Activated CD8-positive, alpha-beta T cell treated with anti-CD3 and anti-CD28 coated beads for 36 hours (primary cell): ENCODE measurements at regions not wholly inside any gene's neighbourhood (a gene's known extent, or its start where the extent isn't known, plus 50 kb on each side); places are given as distances from the start of the nearest gene placed in this dataset.
"Not testable (repeated sequence)": the region's sequence is repeated elsewhere in the genome, so short reads cannot be mapped to it uniquely, and the experiment has no call there.

Experiments used
- ATAC-seq: fragments of 200-7000 bp; cut with Tn5 transposase; one replicate; pipeline ENCODE4 v1.10.0; 2021; ENCODE audit warnings: mild to moderate bottlenecking, moderate library complexity
- CTCF ChIA-PET: fragments of 350-600 bp; sonication (Branson Sonifier 250); formaldehyde crosslinking; loops from one replicate; lab custom pipeline; 2021; ENCODE audit warnings: antibody characterized with exemption; lab: Charles Lee
- POLR2A ChIA-PET: fragments of 350-600 bp; sonication (Branson Sonifier 250); formaldehyde crosslinking; loops from one replicate; lab custom pipeline; 2021; ENCODE audit warnings: antibody characterized with exemption; lab: Charles Lee
- DNase-seq: peaks from one replicate; pipeline ENCODE4 v3.0.0-alpha.2; 2020
- H3K27ac Mint-ChIP-seq: one replicate; pipeline ENCODE4 v1.8.0; 2021; ENCODE audit warnings: mild to moderate bottlenecking, mixed read lengths
- H3K27me3 Mint-ChIP-seq: one replicate; pipeline ENCODE4 v1.8.0; 2021; ENCODE audit warnings: mixed read lengths
- H3K36me3 Mint-ChIP-seq: one replicate; pipeline ENCODE4 v1.8.0; 2021; ENCODE audit warnings: low read depth, mixed read lengths
- H3K4me1 Mint-ChIP-seq: one replicate; pipeline ENCODE4 v1.8.0; 2021; ENCODE audit warnings: low read depth, mixed read lengths
- H3K4me3 Mint-ChIP-seq: one replicate; pipeline ENCODE4 v1.8.0; 2021; ENCODE audit warnings: mild to moderate bottlenecking, moderate library complexity, mixed read lengths
- H3K9me3 Mint-ChIP-seq: one replicate; pipeline ENCODE4 v1.8.0; 2021; ENCODE audit warnings: mixed read lengths
- CTCF ChIP-seq: fragments of 200-600 bp; IDR thresholded peaks from one replicate; pipeline ENCODE4 v1.8.0; 2022; ENCODE audit warnings: antibody characterized with exemption, mild to moderate bottlenecking
- intact Hi-C: fragments of 100-400 bp; cut with micrococcal nuclease; formaldehyde crosslinking; loops from one replicate; pipeline ENCODE4 v1.10.0; 2022

- Mint-ChIP-seq H3K4me3 (no peak overlapping the region), H3K9me3 (no peaks in the 10 kb centered on the region), H3K27me3 (no peaks in the 10 kb centered on the region), H3K36me3 (no peaks in the 10 kb centered on the region), H3K27ac (no peak overlapping the region), H3K4me1 (no peaks in the 10 kb centered on the region)
- DNase-seq (no peak), ATAC-seq (no peak)
- ChIA-PET POLR2A (no interaction called here), CTCF (no interaction called here)
- no peak for TF ChIP-seq CTCF
- intact Hi-C loops: no loop called here
Observed at GRCh38 chr6:71672876-71673275, 213.5 kb upstream of the RIMS1 start.

GRCh38 chr6:71675386-71675785 is 211.0 kb upstream of the RIMS1 start:
- Mint-ChIP-seq H3K4me3 (no peak overlapping the region), H3K9me3 (no peaks in the 10 kb centered on the region), H3K36me3 (no peaks in the 10 kb centered on the region), H3K27me3 (no peaks in the 10 kb centered on the region), H3K27ac (no peak overlapping the region), H3K4me1 (no peaks in the 10 kb centered on the region)
- intact Hi-C loops: no loop called here
- TF ChIP-seq CTCF: no peak
- ChIA-PET CTCF (no interaction called here), POLR2A (no interaction called here)
- ATAC-seq (no peak), DNase-seq (no peak)

GRCh38 chr6:71676298-71676697 is 210.1 kb upstream of the RIMS1 start:
- Mint-ChIP-seq H3K27me3 (no peaks in the 10 kb centered on the region), H3K4me3 (no peak overlapping the region), H3K4me1 (no peaks in the 10 kb centered on the region), H3K27ac (no peak overlapping the region), H3K36me3 (no peaks in the 10 kb centered on the region), H3K9me3 (no peaks in the 10 kb centered on the region)
- CTCF ChIA-PET: no interaction called here
- POLR2A ChIA-PET: no interaction called here
- DNase-seq: no peak
- ATAC-seq: no peak
- TF ChIP-seq CTCF: no peak
- intact Hi-C loops: no loop called here

GRCh38 chr6:71678091-71678490 is 208.3 kb upstream of the RIMS1 start:
- ChIA-PET POLR2A (no interaction called here), CTCF (no interaction called here)
- intact Hi-C loops: no loop called here
- Mint-ChIP-seq H3K27me3 (no peaks in the 10 kb centered on the region), H3K9me3 (no peaks in the 10 kb centered on the region), H3K27ac (no peak overlapping the region), H3K36me3 (no peaks in the 10 kb centered on the region), H3K4me1 (no peaks in the 10 kb centered on the region), H3K4me3 (no peak overlapping the region)
- ATAC-seq (no peak), DNase-seq (no peak)
- TF ChIP-seq CTCF: no peak

- no peak for TF ChIP-seq CTCF
- no peaks in the 10 kb centered on the region for H3K36me3 Mint-ChIP-seq
- H3K4me1 Mint-ChIP-seq: no peaks in the 10 kb centered on the region
- no peaks in the 10 kb centered on the region for H3K9me3 Mint-ChIP-seq
- no peak overlapping the region for H3K4me3 Mint-ChIP-seq
- ChIA-PET POLR2A (interaction anchor here (0.7 kb wide), 1 partner anchor 10 kb away, joined by 4 read pairs; no protein-coding TSS in a partner anchor), CTCF (no interaction called here)
- no peaks in the 10 kb centered on the region for H3K27me3 Mint-ChIP-seq
- DNase-seq (no peak), ATAC-seq (no peak)
- intact Hi-C loops: no loop called here
- no peak overlapping the region for H3K27ac Mint-ChIP-seq
Observed at GRCh38 chr6:71681234-71681867, 205.0 kb upstream of the RIMS1 start.

- CTCF ChIA-PET, DNase-seq, intact Hi-C loops, H3K27ac Mint-ChIP-seq, ATAC-seq, H3K9me3 Mint-ChIP-seq, H3K4me1 Mint-ChIP-seq, POLR2A ChIA-PET, H3K27me3 Mint-ChIP-seq, H3K4me3 Mint-ChIP-seq, H3K36me3 Mint-ChIP-seq: not testable (repeated sequence)
Observed at GRCh38 chr6:71686021-71686677, 200.2 kb upstream of the RIMS1 start.
